ENCODE measurements at regions not wholly inside any gene's neighbourhood (a gene's known extent, or its start where the extent isn't known, plus 50 kb on each side); places are given as distances from the start of the nearest gene placed in this dataset.

DNA sequence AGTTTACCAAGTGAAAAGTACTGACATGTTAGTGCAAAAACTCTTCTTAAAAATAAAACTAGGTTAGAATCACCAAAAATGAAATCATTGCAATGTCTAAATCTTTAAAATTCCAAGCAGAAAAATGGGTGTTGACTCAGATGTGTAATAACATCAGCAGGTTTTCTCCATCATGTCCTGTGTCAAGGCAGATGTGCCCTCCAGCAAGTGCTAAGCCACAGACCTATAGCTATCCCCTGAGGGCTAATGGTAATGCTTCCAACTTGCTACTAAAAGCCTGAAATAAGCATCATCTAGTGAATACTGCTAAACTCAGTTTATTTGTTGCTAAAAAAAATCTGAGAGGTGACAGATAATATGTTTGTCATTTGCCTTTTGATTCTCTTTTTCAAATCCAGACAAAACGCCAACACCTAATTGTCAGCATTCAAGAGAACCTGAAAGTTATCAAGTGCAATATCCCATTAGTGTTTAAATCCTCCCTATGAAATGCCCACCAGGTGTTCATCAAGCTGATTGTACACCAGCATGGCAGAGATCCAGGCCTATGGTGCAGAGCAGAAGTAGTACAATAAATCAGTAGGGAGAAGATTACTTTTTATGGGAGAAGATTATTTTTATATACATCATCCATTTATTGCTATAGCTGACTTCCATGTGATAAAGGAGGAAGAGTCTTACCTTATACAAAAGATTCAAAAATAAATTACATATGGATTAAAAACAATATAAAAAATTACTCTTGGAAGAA lies 55.1 kb upstream of the SYT9 start:
- POLR2A ChIA-PET, result no interaction called here

DNA sequence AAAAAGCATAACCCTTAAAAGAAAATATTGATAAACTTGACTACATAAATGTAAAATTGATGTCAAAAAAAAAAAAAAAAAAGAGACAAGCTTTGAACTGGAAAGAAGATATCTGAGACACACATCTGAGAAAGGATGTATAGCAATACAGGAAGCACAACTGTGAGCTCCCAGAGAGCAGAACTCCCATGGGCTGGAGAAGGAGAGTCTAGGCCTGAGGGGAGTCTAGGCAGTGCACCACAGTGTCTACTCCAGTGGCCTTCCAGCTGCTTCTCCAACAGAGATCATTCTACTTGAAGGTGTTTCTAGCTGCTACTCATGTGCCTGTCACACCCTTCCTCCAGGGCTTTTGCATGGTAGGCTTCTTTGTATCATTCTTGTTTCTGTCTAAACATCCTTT lies 54.2 kb upstream of the SYT9 start:
- ChIA-PET POLR2A (no interaction called here), CTCF (no interaction called here)
- Mint-ChIP-seq H3K4me3 (no peak overlapping the region), H3K4me1 (no peaks in the 10 kb centered on the region), H3K27ac (no peak overlapping the region), H3K36me3 (ENCODE audit: low read depth) (no peaks in the 10 kb centered on the region), H3K9me3 (ENCODE audit: low read depth) (no peaks in the 10 kb centered on the region), H3K27me3 (peaks cover 7% of the 10 kb centered on the region)
- DNase-seq, result no peak
- intact Hi-C loops (cut with DNase I, micrococcal nuclease), result no loop called here
- ATAC-seq, result no peak

More for the DNA sequence above, 55.1 kb upstream of the SYT9 start:
- Mint-ChIP-seq H3K36me3 (ENCODE audit: low read depth) (no peaks in the 10 kb centered on the region), H3K9me3 (ENCODE audit: low read depth) (no peaks in the 10 kb centered on the region), H3K4me1 (no peaks in the 10 kb centered on the region), H3K27ac (no peak overlapping the region), H3K4me3 (no peak overlapping the region), H3K27me3 (peaks cover 7% of the 10 kb centered on the region)
- intact Hi-C loops (cut with DNase I, micrococcal nuclease), result no loop called here
- ATAC-seq, result no peak
- CTCF ChIA-PET, result no interaction called here
- no peak for DNase-seq
